Ovary (tissue), 3 donors: ENCODE measurements at regions not wholly inside any gene's neighbourhood (a gene's known extent, or its start where the extent isn't known, plus 50 kb on each side); places are given as distances from the start of the nearest gene placed in this dataset.

Experiments
- EP300 ChIP-seq: sonication (generic); formaldehyde crosslinking; IDR thresholded peaks from one replicate; pipeline ENCODE4 v1.6.1; 2017; ENCODE audit warnings: antibody characterized with exemption
- POLR2A ChIP-seq: fragments of 450-650 bp; IDR thresholded peaks from one replicate; pipeline ENCODE4 v1.6.1; 2017; ENCODE audit warnings: antibody characterized with exemption, mild to moderate bottlenecking, moderate library complexity
- TF ChIP-seq, protein P1 (sequence below), 3 donors: fragments of 450-650 bp in 2 of 3; fragments of 200-600 bp in 1 of 3; IDR thresholded peaks; one replicate each; pipeline versions ENCODE4 v1.5.1 to v1.8.0; 2016 to 2022; ENCODE audit warnings: antibody characterized with exemption in 3 of 3, mild to moderate bottlenecking in 1 of 3
- donor health status: DM: no; HTN: no; CAD: no.

DNA sequence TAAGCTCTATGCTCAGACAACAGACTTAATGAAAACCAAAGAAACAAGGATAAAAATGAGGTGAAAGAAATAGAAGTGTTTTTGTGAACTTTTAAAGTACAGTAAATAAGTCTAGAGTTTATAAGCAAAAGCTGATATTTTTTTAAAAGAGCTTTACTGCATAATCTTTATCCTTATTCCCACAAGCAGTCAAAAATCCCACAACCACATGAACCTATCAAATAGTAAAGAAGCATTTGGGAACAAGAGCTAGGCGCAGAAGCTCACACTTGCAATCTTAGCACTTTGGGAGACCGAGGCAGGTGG, 103.8 kb upstream of the TJP1 start:
- TF ChIP-seq, protein P1, sequence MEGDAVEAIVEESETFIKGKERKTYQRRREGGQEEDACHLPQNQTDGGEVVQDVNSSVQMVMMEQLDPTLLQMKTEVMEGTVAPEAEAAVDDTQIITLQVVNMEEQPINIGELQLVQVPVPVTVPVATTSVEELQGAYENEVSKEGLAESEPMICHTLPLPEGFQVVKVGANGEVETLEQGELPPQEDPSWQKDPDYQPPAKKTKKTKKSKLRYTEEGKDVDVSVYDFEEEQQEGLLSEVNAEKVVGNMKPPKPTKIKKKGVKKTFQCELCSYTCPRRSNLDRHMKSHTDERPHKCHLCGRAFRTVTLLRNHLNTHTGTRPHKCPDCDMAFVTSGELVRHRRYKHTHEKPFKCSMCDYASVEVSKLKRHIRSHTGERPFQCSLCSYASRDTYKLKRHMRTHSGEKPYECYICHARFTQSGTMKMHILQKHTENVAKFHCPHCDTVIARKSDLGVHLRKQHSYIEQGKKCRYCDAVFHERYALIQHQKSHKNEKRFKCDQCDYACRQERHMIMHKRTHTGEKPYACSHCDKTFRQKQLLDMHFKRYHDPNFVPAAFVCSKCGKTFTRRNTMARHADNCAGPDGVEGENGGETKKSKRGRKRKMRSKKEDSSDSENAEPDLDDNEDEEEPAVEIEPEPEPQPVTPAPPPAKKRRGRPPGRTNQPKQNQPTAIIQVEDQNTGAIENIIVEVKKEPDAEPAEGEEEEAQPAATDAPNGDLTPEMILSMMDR (IDR thresholded peaks at IDR 0.05), result no peak
- TF ChIP-seq EP300 (no peak), POLR2A (no peak)
